ENCODE measurements at regions not wholly inside any gene's neighbourhood (a gene's known extent, or its start where the extent isn't known, plus 50 kb on each side); places are given as distances from the start of the nearest gene placed in this dataset.

DNA sequence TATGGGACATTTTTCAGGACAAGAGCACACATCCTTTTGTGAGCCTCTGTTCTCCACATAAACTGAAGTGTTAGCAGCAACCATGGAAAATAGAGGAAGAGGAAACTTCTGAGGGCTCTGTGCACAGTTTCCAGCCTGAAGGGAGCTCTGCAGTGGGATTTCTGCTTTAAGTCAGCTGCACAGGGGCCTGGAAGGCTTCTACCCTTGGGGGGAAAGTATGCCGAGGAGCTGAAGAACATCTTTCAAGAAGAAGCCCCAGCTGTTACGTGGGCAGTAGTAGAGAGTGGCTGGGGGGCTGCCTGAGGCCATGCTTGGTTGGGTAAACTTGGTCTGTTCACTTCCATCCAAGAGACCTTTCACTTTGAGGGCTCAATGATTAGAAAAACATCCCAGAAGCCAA, 82.7 kb upstream of the EED start:
- no peak for DNase-seq
- no peaks in the 10 kb centered on the region for H3K36me3 ChIP-seq
- H3K4me3 ChIP-seq = no peak overlapping the region
- intact Hi-C loops (cut with DNase I; ENCODE audit: low total_unique reads) = no loop called here
- H3K9me3 ChIP-seq = no peaks in the 10 kb centered on the region
- no peaks in the 10 kb centered on the region for H3K4me1 ChIP-seq
- peak overlapping the region in 1 of 2 donors; percentile 54 for H3K27ac ChIP-seq
- H3K27me3 ChIP-seq = no peaks in the 10 kb centered on the region
- TF ChIP-seq POLR2A (IDR thresholded peaks at IDR 0.05) = no peak
- TF ChIP-seq, protein P1, sequence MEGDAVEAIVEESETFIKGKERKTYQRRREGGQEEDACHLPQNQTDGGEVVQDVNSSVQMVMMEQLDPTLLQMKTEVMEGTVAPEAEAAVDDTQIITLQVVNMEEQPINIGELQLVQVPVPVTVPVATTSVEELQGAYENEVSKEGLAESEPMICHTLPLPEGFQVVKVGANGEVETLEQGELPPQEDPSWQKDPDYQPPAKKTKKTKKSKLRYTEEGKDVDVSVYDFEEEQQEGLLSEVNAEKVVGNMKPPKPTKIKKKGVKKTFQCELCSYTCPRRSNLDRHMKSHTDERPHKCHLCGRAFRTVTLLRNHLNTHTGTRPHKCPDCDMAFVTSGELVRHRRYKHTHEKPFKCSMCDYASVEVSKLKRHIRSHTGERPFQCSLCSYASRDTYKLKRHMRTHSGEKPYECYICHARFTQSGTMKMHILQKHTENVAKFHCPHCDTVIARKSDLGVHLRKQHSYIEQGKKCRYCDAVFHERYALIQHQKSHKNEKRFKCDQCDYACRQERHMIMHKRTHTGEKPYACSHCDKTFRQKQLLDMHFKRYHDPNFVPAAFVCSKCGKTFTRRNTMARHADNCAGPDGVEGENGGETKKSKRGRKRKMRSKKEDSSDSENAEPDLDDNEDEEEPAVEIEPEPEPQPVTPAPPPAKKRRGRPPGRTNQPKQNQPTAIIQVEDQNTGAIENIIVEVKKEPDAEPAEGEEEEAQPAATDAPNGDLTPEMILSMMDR (IDR thresholded peaks at IDR 0.05) = no peak

DNA sequence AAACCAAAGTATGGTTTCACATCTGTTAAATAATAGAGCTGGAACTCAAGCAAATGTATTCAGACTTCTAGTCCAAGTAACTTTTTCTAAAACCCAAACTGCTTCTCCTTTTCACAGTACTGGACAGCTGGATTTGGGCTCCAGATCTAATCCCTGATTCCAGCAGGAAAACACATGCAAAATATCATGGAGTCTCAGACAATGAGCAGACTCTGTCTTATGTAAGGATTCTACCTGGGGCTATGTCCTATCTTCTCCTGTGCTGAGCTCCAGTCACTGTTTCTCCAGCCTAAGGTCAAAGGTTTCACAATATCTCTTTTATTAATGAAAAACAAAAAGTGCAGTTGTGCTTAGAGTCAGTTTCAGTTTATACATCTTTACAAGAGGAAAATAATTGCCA, 83.2 kb upstream of the EED start:
- intact Hi-C loops (cut with DNase I; ENCODE audit: low total_unique reads) = no loop called here
- H3K36me3 ChIP-seq = no peaks in the 10 kb centered on the region
- H3K4me3 ChIP-seq = no peak overlapping the region
- no peak for DNase-seq
- no peaks in the 10 kb centered on the region for H3K9me3 ChIP-seq
- no peaks in the 10 kb centered on the region for H3K4me1 ChIP-seq
- H3K27ac ChIP-seq = no peak overlapping the region
- TF ChIP-seq, protein P1 (IDR thresholded peaks at IDR 0.05) = no peak
- no peak for TF ChIP-seq POLR2A (IDR thresholded peaks at IDR 0.05)
- no peaks in the 10 kb centered on the region for H3K27me3 ChIP-seq

DNA sequence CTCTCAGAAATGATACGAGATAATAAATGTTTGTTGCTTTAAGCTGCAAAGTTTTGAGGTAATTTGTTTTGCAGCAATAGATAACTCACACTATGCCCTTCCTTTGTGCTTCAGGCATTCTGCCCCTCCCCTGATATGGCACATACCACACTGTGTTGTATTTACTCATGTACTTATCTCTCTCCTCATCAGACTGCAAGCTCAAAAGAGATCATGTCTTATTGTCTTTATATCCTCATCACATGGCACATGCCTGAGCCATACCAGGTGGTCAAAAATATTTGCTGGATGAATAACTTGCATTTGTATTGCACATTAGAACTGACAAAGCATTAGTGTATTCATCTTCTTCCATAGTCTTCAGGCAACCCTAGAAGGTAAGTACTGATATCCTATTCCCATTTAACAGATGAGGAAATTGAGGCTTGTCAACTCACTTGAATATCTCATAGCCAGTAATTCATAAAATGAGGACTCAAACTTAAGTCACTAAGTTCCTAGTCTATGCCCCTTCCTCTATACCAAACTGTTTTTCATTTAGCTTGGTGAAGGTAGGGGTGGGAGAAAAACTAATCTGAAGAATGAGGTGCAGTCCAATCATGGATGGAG, 83.9 kb upstream of the EED start:
- Histone ChIP-seq H3K27ac (no peak overlapping the region), H3K4me1 (no peaks in the 10 kb centered on the region), H3K27me3 (no peaks in the 10 kb centered on the region), H3K36me3 (no peaks in the 10 kb centered on the region), H3K4me3 (no peak overlapping the region), H3K9me3 (no peaks in the 10 kb centered on the region)
- intact Hi-C loops (cut with DNase I; ENCODE audit: low total_unique reads) = no loop called here
- DNase-seq = no peak
- TF ChIP-seq, protein P1 (IDR thresholded peaks at IDR 0.05) = no peak
- TF ChIP-seq POLR2A (IDR thresholded peaks at IDR 0.05) = no peak

DNA sequence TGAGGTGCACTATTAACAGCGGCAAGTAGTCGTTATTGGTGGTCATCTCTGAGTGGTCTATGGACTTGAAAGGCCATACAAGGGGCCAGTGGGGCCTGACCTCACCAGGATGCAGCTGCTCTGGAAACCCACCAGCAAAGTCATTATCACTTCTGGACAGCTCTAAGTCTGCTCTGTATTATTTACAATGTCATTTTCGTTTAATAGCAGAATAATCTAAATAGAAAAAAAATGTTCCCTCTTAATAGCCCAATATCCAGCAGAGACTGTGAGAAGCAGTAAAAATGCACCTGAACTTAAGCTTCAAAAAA, 85.0 kb upstream of the EED start:
- H3K27me3 ChIP-seq = no peaks in the 10 kb centered on the region
- intact Hi-C loops (cut with DNase I; ENCODE audit: low total_unique reads) = no loop called here
- H3K36me3 ChIP-seq = no peaks in the 10 kb centered on the region
- H3K9me3 ChIP-seq = no peaks in the 10 kb centered on the region
- no peaks in the 10 kb centered on the region for H3K4me1 ChIP-seq
- H3K27ac ChIP-seq = no peak overlapping the region
- H3K4me3 ChIP-seq = no peak overlapping the region
- DNase-seq = no peak
- TF ChIP-seq, protein P1 (IDR thresholded peaks at IDR 0.05) = no peak
- TF ChIP-seq POLR2A (IDR thresholded peaks at IDR 0.05) = no peak

DNA sequence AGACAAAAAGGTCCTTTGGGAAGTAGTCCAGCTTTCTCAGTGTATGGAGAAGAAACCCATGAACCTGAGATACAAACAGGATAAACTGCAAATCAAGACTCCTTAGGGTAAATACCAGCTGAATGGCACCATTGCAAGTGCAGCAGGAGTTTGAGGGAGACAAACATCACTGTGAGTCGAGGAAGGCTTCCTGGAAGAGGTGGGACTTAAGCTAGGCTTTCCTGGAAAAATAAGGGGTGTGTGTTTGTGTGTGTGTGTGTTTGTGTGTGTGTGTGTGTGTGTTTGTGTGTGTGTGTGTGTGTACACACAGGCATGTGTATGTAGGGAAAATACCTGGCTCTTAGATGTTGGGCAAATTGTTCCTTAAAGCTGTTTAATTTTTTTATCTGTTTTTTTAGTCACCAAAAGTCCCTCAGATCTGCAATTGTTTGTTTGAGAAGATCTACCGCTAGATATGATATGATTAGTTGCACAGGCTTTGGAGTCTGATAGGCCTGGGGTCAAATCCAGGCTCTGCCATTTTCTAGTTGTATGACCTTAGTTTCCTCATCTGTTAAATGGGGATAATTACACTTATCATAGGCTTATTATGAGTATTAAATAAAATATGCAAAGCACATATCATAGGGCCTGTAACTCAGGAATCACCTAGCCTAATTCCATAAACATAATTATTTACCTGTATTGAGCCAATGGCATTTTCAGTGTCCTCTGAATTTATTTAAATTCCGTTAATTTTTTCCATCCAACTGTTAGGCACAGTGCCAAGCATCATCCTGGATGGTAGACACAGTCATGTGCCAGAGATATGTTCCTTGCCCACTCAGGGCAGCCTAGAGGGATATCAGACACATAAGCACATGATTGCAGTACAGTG, 85.6 kb upstream of the EED start:
- TF ChIP-seq POLR2A (IDR thresholded peaks at IDR 0.05) = no peak
- TF ChIP-seq, protein P1 (IDR thresholded peaks at IDR 0.05) = no peak
- Histone ChIP-seq H3K27ac (no peak overlapping the region), H3K4me1 (no peaks in the 10 kb centered on the region), H3K4me3 (no peak overlapping the region), H3K36me3 (no peaks in the 10 kb centered on the region), H3K27me3 (no peaks in the 10 kb centered on the region), H3K9me3 (no peaks in the 10 kb centered on the region)
- no peak for DNase-seq
- intact Hi-C loops (cut with DNase I; ENCODE audit: low total_unique reads) = no loop called here

Data from uterus (tissue), 3 donors.